Uterus (tissue), 3 donors: ENCODE measurements at regions not wholly inside any gene's neighbourhood (a gene's known extent, or its start where the extent isn't known, plus 50 kb on each side); places are given as distances from the start of the nearest gene placed in this dataset.

Source experiments
- DNase-seq, 2 donors: peaks; one replicate each; pipeline ENCODE4 v3.0.0-alpha.2; 2019 to 2020
- H3K27ac ChIP-seq, 2 donors: fragments of 200-600 bp; sonication (generic); 1 replicate in 1 of 2; 2 replicates in 1 of 2; pipeline ENCODE4 v1.5.1; 2016 to 2018
- H3K27me3 ChIP-seq, 2 donors: fragments of 200-600 bp; sonication (generic); one replicate each; pipeline ENCODE4 v1.5.1; 2018 to 2019; ENCODE audit warnings: control low read depth in 1 of 2
- H3K36me3 ChIP-seq, 2 donors: fragments of 200-600 bp; sonication (generic); one replicate each; pipeline ENCODE4 v1.5.1; 2019; ENCODE audit warnings: control low read depth in 1 of 2
- H3K4me1 ChIP-seq, 2 donors: fragments of 200-600 bp; sonication (generic); one replicate each; pipeline ENCODE4 v1.5.1; 2018 to 2019; ENCODE audit warnings: control low read depth in 1 of 2
- H3K4me3 ChIP-seq, 2 donors: fragments of 200-600 bp; sonication (generic); 1 replicate in 1 of 2; 2 replicates in 1 of 2; pipeline ENCODE4 v1.5.1; 2018 to 2019; ENCODE audit warnings: mild to moderate bottlenecking in 1 of 2
- H3K9me3 ChIP-seq, 2 donors: fragments of 200-600 bp; sonication (generic); one replicate each; pipeline ENCODE4 v1.5.1; 2019; ENCODE audit warnings: control low read depth in 1 of 2
- POLR2A ChIP-seq, 2 donors: fragments of 450-650 bp; IDR thresholded peaks; one replicate each; pipeline ENCODE4 v1.6.1; 2016; ENCODE audit warnings: antibody characterized with exemption in 2 of 2, mild to moderate bottlenecking in 1 of 2, moderate library complexity in 1 of 2
- intact Hi-C: fragments of 100-400 bp; cut with DNase I; formaldehyde crosslinking; loops from one replicate; pipeline ENCODE4 v1.15.1; 2023; ENCODE audit warnings: low total_unique reads
- TF ChIP-seq, protein P1 (sequence below), 4 experiments: fragments of 200-600 bp in 2 of 4; fragments of 450-650 bp in 2 of 4; sonication (generic) in 2 of 4; IDR thresholded peaks; one replicate each; pipeline ENCODE4 v1.5.1; 2016 to 2019; ENCODE audit warnings: antibody characterized with exemption in 4 of 4, mild to moderate bottlenecking in 2 of 4, moderate library complexity in 1 of 4
- donor health status: DM: yes; HTN: yes; CAD: no.

DNA sequence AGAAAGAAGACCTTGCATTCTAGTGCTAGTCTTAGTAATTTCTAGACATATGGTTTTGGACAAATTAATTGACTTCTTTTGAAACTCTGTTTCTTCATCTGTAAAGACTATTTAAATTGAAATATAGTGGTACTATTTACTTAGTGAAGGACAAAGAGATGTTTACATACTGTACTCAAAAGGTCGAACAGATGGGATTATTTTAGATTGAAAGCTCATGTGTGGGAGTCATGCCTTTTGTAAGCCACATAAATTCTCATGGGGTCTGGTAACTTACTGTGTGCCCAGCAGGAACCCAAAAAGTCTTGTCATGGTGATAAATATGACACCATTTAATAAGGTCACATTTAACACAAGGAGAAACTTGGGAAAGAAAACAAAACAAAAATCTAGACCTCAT, 368.2 kb upstream of the CITED2 start:
- no peaks in the 10 kb centered on the region for H3K27me3 ChIP-seq
- peaks cover 10 to 11% of the 10 kb centered on the region in 2 donors for H3K4me1 ChIP-seq
- H3K4me3 ChIP-seq, result no peak overlapping the region
- TF ChIP-seq, protein P1, sequence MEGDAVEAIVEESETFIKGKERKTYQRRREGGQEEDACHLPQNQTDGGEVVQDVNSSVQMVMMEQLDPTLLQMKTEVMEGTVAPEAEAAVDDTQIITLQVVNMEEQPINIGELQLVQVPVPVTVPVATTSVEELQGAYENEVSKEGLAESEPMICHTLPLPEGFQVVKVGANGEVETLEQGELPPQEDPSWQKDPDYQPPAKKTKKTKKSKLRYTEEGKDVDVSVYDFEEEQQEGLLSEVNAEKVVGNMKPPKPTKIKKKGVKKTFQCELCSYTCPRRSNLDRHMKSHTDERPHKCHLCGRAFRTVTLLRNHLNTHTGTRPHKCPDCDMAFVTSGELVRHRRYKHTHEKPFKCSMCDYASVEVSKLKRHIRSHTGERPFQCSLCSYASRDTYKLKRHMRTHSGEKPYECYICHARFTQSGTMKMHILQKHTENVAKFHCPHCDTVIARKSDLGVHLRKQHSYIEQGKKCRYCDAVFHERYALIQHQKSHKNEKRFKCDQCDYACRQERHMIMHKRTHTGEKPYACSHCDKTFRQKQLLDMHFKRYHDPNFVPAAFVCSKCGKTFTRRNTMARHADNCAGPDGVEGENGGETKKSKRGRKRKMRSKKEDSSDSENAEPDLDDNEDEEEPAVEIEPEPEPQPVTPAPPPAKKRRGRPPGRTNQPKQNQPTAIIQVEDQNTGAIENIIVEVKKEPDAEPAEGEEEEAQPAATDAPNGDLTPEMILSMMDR (IDR thresholded peaks at IDR 0.05), result no peak
- no peak for TF ChIP-seq POLR2A (IDR thresholded peaks at IDR 0.05)
- no peak for DNase-seq
- H3K36me3 ChIP-seq, result no peaks in the 10 kb centered on the region
- H3K27ac ChIP-seq, result no peak overlapping the region
- no peaks in the 10 kb centered on the region for H3K9me3 ChIP-seq
- intact Hi-C loops, result no loop called here

DNA sequence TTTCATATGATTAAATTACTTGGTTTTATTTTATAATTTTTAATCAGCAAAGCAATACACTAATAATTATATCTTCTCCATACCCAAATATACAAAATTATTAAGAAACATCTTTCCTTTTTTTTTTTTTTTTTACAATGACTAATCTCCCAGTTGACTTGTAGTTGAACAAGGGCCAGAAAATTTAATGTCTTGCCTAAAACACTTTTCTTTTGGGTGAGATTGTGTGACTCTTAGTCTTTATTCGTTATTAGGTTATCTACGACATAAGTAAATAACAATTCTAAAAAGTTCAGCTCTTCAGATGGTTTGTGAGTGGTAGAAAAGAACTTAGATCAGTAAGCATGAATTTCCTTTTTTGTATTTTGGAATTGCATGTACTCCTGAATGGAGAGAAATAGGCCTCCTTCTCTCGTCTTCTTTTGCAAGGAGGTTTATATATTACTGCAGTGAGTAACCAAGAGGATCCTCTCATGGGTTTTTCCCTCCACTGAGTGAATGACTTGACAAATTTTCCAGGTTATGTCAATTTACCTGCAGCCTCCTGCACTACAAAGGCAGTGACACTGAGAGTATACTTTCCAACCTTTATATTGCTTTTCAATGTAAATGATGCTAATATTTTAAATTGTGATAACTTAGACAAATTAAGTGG, 364.5 kb upstream of the CITED2 start:
- H3K36me3 ChIP-seq, result no peaks in the 10 kb centered on the region
- peaks cover 0 to 4% of the 10 kb centered on the region in 2 donors for H3K4me1 ChIP-seq
- DNase-seq, result no peak
- TF ChIP-seq, protein P1 (IDR thresholded peaks at IDR 0.05), result no peak
- TF ChIP-seq POLR2A (IDR thresholded peaks at IDR 0.05), result no peak
- H3K27ac ChIP-seq, result no peak overlapping the region
- no peaks in the 10 kb centered on the region for H3K27me3 ChIP-seq
- intact Hi-C loops, result no loop called here
- no peaks in the 10 kb centered on the region for H3K9me3 ChIP-seq
- H3K4me3 ChIP-seq, result no peak overlapping the region

DNA sequence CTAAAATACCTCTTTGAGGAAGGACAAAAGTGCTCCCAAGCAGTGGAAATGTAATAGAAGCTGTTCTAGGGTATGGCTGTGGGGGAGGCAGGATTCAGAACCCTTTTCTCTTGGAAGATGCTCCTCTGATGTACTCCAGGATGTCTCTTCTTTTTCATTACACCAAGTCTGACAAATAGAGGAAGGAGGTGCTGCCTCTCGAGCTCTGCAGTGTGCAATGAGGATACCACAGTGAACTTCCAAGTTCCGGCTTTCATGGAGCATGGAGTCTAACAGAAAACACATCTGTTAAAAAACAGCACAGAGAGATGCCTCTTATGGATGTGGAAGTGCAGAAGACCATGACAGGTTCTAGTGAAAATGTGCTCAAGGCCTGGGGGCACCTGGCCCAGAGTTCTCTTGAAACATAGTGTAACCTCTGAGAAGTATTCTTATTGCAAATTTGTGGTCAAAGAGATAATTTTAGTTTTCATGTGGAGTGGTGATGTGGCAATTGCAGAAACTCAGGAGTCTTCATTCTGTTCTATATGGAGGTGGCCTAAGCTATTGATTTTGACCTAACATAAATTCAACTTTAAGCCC, 362.0 kb upstream of the CITED2 start:
- Histone ChIP-seq H3K9me3 (no peaks in the 10 kb centered on the region), H3K27me3 (no peaks in the 10 kb centered on the region), H3K4me1 (peaks cover 0 to 4% of the 10 kb centered on the region in 2 donors), H3K27ac (no peak overlapping the region), H3K36me3 (no peaks in the 10 kb centered on the region), H3K4me3 (no peak overlapping the region)
- TF ChIP-seq, protein P1 (IDR thresholded peaks at IDR 0.05), result no peak
- TF ChIP-seq POLR2A (IDR thresholded peaks at IDR 0.05), result no peak
- intact Hi-C loops, result no loop called here
- no peak for DNase-seq

DNA sequence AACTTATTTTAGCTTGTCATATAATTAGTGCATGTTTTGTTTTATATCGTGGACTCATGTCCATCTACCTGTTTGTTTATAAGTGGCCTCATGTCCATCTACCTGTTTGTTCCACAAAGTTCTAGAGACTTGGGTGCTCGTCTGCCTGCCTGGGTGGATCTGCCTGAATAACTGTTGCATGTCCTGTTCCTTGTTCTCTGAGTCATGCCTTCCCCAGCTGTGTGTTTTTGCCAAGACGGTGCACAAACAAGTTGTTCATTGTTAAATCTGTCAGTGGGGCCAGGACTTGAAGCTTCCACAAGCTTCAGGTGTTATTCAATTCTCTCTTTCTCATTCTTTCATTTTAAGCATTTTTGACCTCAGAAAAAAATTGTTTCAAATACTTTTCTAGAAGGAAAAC, 358.0 kb upstream of the CITED2 start:
- Histone ChIP-seq H3K9me3 (no peaks in the 10 kb centered on the region), H3K4me3 (no peak overlapping the region), H3K27me3 (no peaks in the 10 kb centered on the region), H3K36me3 (no peaks in the 10 kb centered on the region), H3K27ac (peak overlapping the region; percentile 22 to 61), H3K4me1 (peaks cover 0 to 4% of the 10 kb centered on the region in 2 donors)
- intact Hi-C loops, result no loop called here
- TF ChIP-seq, protein P1 (IDR thresholded peaks at IDR 0.05), result no peak
- no peak for TF ChIP-seq POLR2A (IDR thresholded peaks at IDR 0.05)
- peak; percentile 26 to 70 for DNase-seq

DNA sequence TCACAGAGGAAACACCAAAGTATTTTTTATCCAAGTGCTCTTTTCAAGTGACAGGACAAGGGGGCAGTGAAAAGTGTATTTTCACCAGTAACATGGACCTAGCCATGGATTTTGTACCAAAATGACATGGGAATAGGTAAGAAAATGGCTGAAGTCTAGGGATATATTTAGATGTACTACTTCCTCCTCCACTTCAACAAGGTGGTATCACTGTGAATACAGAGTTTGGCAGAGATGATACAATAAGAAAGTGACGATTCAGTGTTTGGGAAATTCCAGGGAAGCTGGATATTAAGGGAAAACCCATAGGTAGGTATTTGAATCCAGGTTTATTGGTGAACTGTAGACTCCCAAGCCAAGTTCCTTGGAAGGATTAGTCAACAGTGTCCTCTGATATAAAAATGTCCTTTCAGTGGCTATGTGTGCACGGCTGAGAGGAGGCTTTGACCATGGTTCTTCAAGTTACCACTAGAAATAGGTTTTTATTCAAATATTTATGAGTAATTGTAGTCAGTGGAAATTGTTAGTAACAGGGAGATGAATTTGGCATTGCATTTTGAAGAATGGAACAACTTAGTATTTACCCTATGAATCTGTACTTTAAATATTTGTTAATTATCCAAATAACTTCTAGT, 356.0 kb upstream of the CITED2 start:
- TF ChIP-seq, protein P1 (IDR thresholded peaks at IDR 0.05), result no peak
- TF ChIP-seq POLR2A (IDR thresholded peaks at IDR 0.05), result no peak
- no peak for DNase-seq
- intact Hi-C loops, result no loop called here

More for the DNA sequence above, 356.0 kb upstream of the CITED2 start:
- H3K9me3 ChIP-seq, result no peaks in the 10 kb centered on the region
- no peaks in the 10 kb centered on the region for H3K36me3 ChIP-seq
- no peaks in the 10 kb centered on the region for H3K27me3 ChIP-seq
- H3K27ac ChIP-seq, result no peak overlapping the region
- no peak overlapping the region for H3K4me3 ChIP-seq
- H3K4me1 ChIP-seq, result peaks cover 0 to 4% of the 10 kb centered on the region in 2 donors
